HCT116 (cell line): ENCODE measurements at regions not wholly inside any gene's neighbourhood (a gene's known extent, or its start where the extent isn't known, plus 50 kb on each side); places are given as distances from the start of the nearest gene placed in this dataset.

ENCODE experiments used
- CTCF ChIP-seq, 3 experiments: fragments of 200-600 bp in 1 of 3; sonication (generic) in 1 of 3; IDR thresholded peaks in 2 of 3; conservative IDR thresholded peaks in 1 of 3; 2 replicates each; pipeline ENCODE4 v1.5.1; 2012 to 2017; ENCODE audit warnings: low read depth in 2 of 3, low read length in 2 of 3, antibody characterized with exemption in 1 of 3, borderline replicate concordance in 1 of 3, control low read depth in 1 of 3, mild to moderate bottlenecking in 1 of 3, mixed read lengths in 1 of 3, mixed run types in 1 of 3, moderate library complexity in 1 of 3; ENCODE audit not compliant: insufficient read depth in 1 of 3
- EZH2 ChIP-seq: fragments of 200-600 bp; sonication (generic); IDR thresholded peaks from 2 replicates; pipeline ENCODE4 v1.6.1; 2017; ENCODE audit warnings: antibody characterized with exemption, mixed run types
- MAX ChIP-seq: IDR thresholded peaks from 2 replicates; pipeline ENCODE4 v1.6.1; 2012
- POLR2A ChIP-seq: IDR thresholded peaks from 2 replicates; pipeline ENCODE4 v1.7.0; 2011; ENCODE audit warnings: borderline replicate concordance; ENCODE audit not compliant: insufficient read depth, insufficient read length; ENCODE audit errors: extremely low read depth
- POLR2AphosphoS5 ChIP-seq: IDR thresholded peaks from 2 replicates; pipeline ENCODE4 v1.6.1; 2011; ENCODE audit warnings: mild to moderate bottlenecking, low read depth, low read length, moderate library complexity
- REST ChIP-seq: IDR thresholded peaks from 2 replicates; pipeline ENCODE4 v1.6.1; 2012; ENCODE audit warnings: low read depth
- SIN3A ChIP-seq: IDR thresholded peaks from 2 replicates; pipeline ENCODE4 v1.6.1; 2012; ENCODE audit warnings: low read depth

- TF ChIP-seq CTCF (IDR thresholded peaks at IDR 0.05 in 2 of 3, conservative IDR thresholded peaks at IDR 0.05 in 1 of 3; ENCODE audit: borderline replicate concordance in 1 of 3, insufficient read depth in 1 of 3, low read depth in 2 of 3, low read length in 2 of 3) (no peak), SIN3A (no peak), EZH2 (no peak), REST (no peak), POLR2A (no peak), POLR2AphosphoS5 (no peak), MAX (no peak)
Measured at GRCh38 chr12:75786070-75786469, 245.5 kb downstream of the PHLDA1 start.
